GM23248 (cell line): ENCODE measurements at regions not wholly inside any gene's neighbourhood (a gene's known extent, or its start where the extent isn't known, plus 50 kb on each side); places are given as distances from the start of the nearest gene placed in this dataset.
"Not testable (repeated sequence)": the region's sequence is repeated elsewhere in the genome, so short reads cannot be mapped to it uniquely, and the experiment has no call there.

Source experiments
- EZH2 ChIP-seq: fragments of 200-600 bp; sonication (generic); IDR thresholded peaks from 2 replicates; pipeline ENCODE4 v1.6.1; 2018; ENCODE audit warnings: antibody characterized with exemption, mild to moderate bottlenecking; ENCODE audit not compliant: insufficient read depth, poor library complexity, severe bottlenecking
- EZH2phosphoT487 ChIP-seq: fragments of 200-600 bp; sonication (generic); IDR thresholded peaks from 2 replicates; pipeline ENCODE4 v1.6.1; 2018; ENCODE audit warnings: antibody characterized with exemption, moderate library complexity, mild to moderate bottlenecking, low read depth; ENCODE audit not compliant: insufficient read depth

GRCh38 chr7:159309214-159309613 lies 164.5 kb upstream of the VIPR2 start:
- not testable (repeated sequence) for TF ChIP-seq EZH2, EZH2phosphoT487
